Thymus (tissue), 11 donors: ENCODE measurements at regions not wholly inside any gene's neighbourhood (a gene's known extent, or its start where the extent isn't known, plus 50 kb on each side); places are given as distances from the start of the nearest gene placed in this dataset.

ENCODE experiments used
- DNase-seq, 9 donors: peaks; one replicate each; pipeline ENCODE4 v3.0.0-alpha.2; 2013; ENCODE audit warnings: low spot score in 9 of 9, low read depth in 6 of 9, missing footprints in 1 of 9
- H3K27ac ChIP-seq, 2 donors: one replicate each; pipeline ENCODE4 v1.5.1; 2013; ENCODE audit warnings: control low read depth in 1 of 2, low read depth in 1 of 2, low read length in 1 of 2, mild to moderate bottlenecking in 1 of 2, moderate library complexity in 1 of 2
- H3K27me3 ChIP-seq, 2 donors: one replicate each; pipeline ENCODE4 v1.5.1; 2013; ENCODE audit warnings: low read length in 1 of 2; ENCODE audit not compliant: control insufficient read depth in 2 of 2, insufficient read depth in 1 of 2
- H3K36me3 ChIP-seq, 2 donors: one replicate each; pipeline ENCODE4 v1.5.1; 2013; ENCODE audit warnings: low read length in 1 of 2, mild to moderate bottlenecking in 1 of 2, moderate library complexity in 1 of 2; ENCODE audit not compliant: control insufficient read depth in 2 of 2, insufficient read depth in 2 of 2
- H3K4me1 ChIP-seq, 2 donors: one replicate each; pipeline ENCODE4 v1.5.1; 2013; ENCODE audit warnings: low read length in 2 of 2; ENCODE audit not compliant: control insufficient read depth in 2 of 2, insufficient read depth in 2 of 2
- H3K4me3 ChIP-seq, 2 donors: one replicate each; pipeline ENCODE4 v1.5.1; 2013; ENCODE audit warnings: low read length in 2 of 2, control low read depth in 1 of 2, mild to moderate bottlenecking in 1 of 2
- H3K9me3 ChIP-seq, 2 donors: one replicate each; pipeline ENCODE4 v1.5.1; 2013; ENCODE audit warnings: low read length in 1 of 2, mild to moderate bottlenecking in 1 of 2; ENCODE audit not compliant: control insufficient read depth in 2 of 2, insufficient read depth in 1 of 2
- WGBS: extraction: QIAGEN DNeasy Blood & Tissue Kit; methylation state at CpG from one replicate; pipeline ENCODE4 v1.1.7; 2013; 5-methylcytosine and 5-hydroxymethylcytosine counted together
- donor health status: healthy.

DNA sequence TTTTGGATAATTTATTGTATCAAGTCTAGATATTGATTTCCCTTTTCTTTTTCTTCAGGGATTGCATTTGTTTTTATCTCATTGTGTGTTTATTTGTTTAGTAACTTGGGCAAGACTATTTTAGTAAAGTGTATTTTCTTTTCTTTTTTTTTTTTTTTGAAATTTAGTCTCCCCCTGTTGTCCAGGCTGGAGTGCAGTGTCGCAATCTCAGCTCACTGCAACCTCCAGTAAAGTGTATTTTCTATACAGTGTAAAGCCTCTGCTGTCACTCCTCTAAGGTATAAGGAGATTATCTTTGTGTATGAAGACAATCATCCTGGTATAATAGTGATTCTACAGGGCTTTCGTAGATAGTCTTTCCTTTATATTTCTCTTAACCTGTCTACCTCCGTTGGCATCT, 2546.0 kb downstream of the PCDH9 start:
- H3K4me1 ChIP-seq, result no peaks in the 10 kb centered on the region
- no peaks in the 10 kb centered on the region for H3K36me3 ChIP-seq
- no peaks in the 10 kb centered on the region for H3K9me3 ChIP-seq
- no peak overlapping the region for H3K27ac ChIP-seq
- DNase-seq, result no peak
- H3K4me3 ChIP-seq, result no peak overlapping the region
- H3K27me3 ChIP-seq, result no peaks in the 10 kb centered on the region
- WGBS, result 86% methylated on average over 3 of the region's 3 CpGs

DNA sequence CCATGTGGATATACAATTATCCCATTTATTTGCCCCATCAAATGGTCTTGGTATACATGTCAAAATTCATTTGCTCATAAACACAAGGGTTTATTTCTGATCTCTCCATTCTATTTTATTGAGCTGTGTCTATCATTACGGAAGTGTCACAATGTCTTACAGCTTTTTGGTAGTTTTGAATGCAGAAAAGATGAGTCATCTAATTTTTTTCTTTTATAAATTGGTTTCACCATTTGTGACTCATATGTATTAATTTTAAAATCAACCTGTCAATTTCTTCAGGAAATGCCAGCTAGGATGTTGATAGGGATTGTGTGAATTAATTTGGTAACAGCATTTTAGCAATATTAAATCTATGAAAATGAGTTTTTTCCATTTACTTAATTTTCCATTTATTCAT, 2549.4 kb downstream of the PCDH9 start:
- no peaks in the 10 kb centered on the region for H3K27me3 ChIP-seq
- no peak overlapping the region for H3K27ac ChIP-seq
- DNase-seq, result no peak
- no peaks in the 10 kb centered on the region for H3K9me3 ChIP-seq
- WGBS, result 100% methylated on average over 1 of the region's 1 CpG
- no peak overlapping the region for H3K4me3 ChIP-seq
- no peaks in the 10 kb centered on the region for H3K4me1 ChIP-seq
- no peaks in the 10 kb centered on the region for H3K36me3 ChIP-seq

GRCh38 chr13:64675255-64675892, 2554.8 kb downstream of the PCDH9 start:
- Histone ChIP-seq H3K27me3 (no peaks in the 10 kb centered on the region), H3K36me3 (no peaks in the 10 kb centered on the region), H3K27ac (no peak overlapping the region), H3K4me3 (no peak overlapping the region), H3K9me3 (no peaks in the 10 kb centered on the region), H3K4me1 (no peaks in the 10 kb centered on the region)
- DNase-seq, result no peak
- 88% methylated on average over 6 of the region's 6 CpGs for WGBS

GRCh38 chr13:64674126-64674525, 2556.0 kb downstream of the PCDH9 start:
- H3K4me1 ChIP-seq, result no peaks in the 10 kb centered on the region
- no peak for DNase-seq
- no peaks in the 10 kb centered on the region for H3K9me3 ChIP-seq
- H3K27me3 ChIP-seq, result no peaks in the 10 kb centered on the region
- H3K4me3 ChIP-seq, result no peak overlapping the region
- H3K27ac ChIP-seq, result no peak overlapping the region
- WGBS, result 89% methylated on average over 2 of the region's 2 CpGs
- H3K36me3 ChIP-seq, result no peaks in the 10 kb centered on the region

DNA sequence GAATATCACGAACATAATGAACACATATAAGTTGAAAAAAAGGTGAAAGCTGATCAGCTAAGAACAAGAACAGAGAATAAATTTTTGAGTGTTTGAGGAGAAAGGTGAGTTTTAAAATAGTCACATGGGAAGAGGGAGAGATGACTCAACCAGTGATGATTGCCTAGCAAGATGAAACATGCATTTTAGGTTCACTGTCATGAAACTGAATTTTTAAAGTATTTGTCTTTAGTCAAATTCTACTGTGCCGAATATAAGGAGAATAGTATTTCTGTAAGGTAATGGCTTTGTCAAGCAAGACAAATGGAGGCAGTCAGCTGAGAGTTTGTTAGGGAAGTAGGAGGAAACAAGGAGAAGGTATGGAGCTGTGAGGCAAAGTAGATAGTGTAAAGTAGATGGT, 2557.4 kb downstream of the PCDH9 start:
- Histone ChIP-seq H3K4me1 (no peaks in the 10 kb centered on the region), H3K36me3 (no peaks in the 10 kb centered on the region), H3K27me3 (no peaks in the 10 kb centered on the region), H3K4me3 (no peak overlapping the region), H3K9me3 (no peaks in the 10 kb centered on the region), H3K27ac (no peak overlapping the region)
- 89% methylated on average over 2 of the region's 2 CpGs for WGBS
- no peak for DNase-seq

- H3K4me3 ChIP-seq, result no peak overlapping the region
- no peaks in the 10 kb centered on the region for H3K36me3 ChIP-seq
- no peaks in the 10 kb centered on the region for H3K4me1 ChIP-seq
- 84% methylated on average over 7 of the region's 7 CpGs for WGBS
- H3K27ac ChIP-seq, result no peak overlapping the region
- H3K27me3 ChIP-seq, result no peaks in the 10 kb centered on the region
- no peak for DNase-seq
- H3K9me3 ChIP-seq, result peaks cover 0 to 17% of the 10 kb centered on the region in 2 donors
These were observed 2567.1 kb downstream of the PCDH9 start for GRCh38 chr13:64662887-64663593.

DNA sequence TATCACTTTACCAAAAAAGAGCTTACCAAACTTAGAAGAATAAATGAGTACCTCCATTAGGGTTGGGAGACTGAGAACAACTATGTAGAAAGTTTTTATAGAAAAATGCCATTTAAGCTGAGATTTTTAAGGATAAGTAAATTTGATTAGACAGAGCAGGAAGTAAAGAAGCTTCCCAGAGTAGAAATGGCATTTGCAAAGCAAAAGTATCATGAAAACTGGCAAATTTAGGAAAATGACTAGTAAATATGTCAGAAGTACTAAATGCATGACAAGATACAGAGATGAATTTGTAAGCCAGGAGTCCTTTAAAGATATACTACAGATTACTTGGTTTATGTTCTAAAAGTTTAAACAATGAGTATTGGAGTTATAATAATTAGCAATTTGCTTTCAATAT, 2581.8 kb downstream of the PCDH9 start:
- no peak for DNase-seq
- no peaks in the 10 kb centered on the region for H3K4me1 ChIP-seq
- H3K27me3 ChIP-seq, result no peaks in the 10 kb centered on the region
- H3K36me3 ChIP-seq, result no peaks in the 10 kb centered on the region
- H3K27ac ChIP-seq, result no peak overlapping the region
- peaks cover 0 to 3% of the 10 kb centered on the region in 2 donors for H3K9me3 ChIP-seq
- no peak overlapping the region for H3K4me3 ChIP-seq

DNA sequence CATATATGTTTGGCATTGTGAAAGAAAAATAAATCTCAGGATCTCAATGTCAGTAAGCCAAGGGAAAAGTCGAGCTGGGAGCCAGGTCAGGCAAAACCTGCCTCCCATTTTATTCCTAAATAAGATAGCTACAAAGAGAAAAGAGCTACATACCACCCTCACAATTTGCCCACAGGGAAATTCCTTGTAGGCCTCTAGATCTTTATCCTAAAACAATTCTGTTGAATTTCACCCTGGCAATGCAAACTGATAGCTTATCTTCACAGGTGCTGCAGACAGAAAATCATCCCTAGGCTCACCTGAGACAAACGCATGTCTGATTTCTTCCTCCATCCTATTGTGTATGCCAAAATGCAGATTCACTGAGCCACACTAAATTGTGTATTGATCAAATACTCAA, 2587.1 kb downstream of the PCDH9 start:
- 85% methylated on average over 2 of the region's 2 CpGs for WGBS
- Histone ChIP-seq H3K4me3 (no peak overlapping the region), H3K27ac (no peak overlapping the region), H3K4me1 (no peaks in the 10 kb centered on the region), H3K9me3 (no peaks in the 10 kb centered on the region), H3K36me3 (no peaks in the 10 kb centered on the region), H3K27me3 (no peaks in the 10 kb centered on the region)
- DNase-seq, result no peak

GRCh38 chr13:64640002-64640401, 2590.1 kb downstream of the PCDH9 start:
- no peak for DNase-seq
- H3K9me3 ChIP-seq, result no peaks in the 10 kb centered on the region
- no peak overlapping the region for H3K4me3 ChIP-seq
- no peak overlapping the region for H3K27ac ChIP-seq
- no peaks in the 10 kb centered on the region for H3K27me3 ChIP-seq
- H3K4me1 ChIP-seq, result no peaks in the 10 kb centered on the region
- H3K36me3 ChIP-seq, result no peaks in the 10 kb centered on the region
- WGBS, result 82% methylated on average over 2 of the region's 2 CpGs
